Iris pigment epithelial cell (primary cell): ENCODE measurements at regions not wholly inside any gene's neighbourhood (a gene's known extent, or its start where the extent isn't known, plus 50 kb on each side); places are given as distances from the start of the nearest gene placed in this dataset.
"Not testable (repeated sequence)": the region's sequence is repeated elsewhere in the genome, so short reads cannot be mapped to it uniquely, and the experiment has no call there.

ENCODE experiments used
- DNase-seq: peaks from one replicate; pipeline ENCODE4 v3.0.0-alpha.2; 2011; ENCODE audit warnings: low read depth

GRCh38 chrX:44675362-44676024, 132.8 kb upstream of the FUNDC1 start:
- peak; percentile 77 for DNase-seq

- no peak for DNase-seq
Observed at GRCh38 chrX:44674906-44675305, 132.2 kb upstream of the FUNDC1 start.

- DNase-seq, result no peak
Observed at GRCh38 chrX:44669626-44670025, 127.0 kb upstream of the FUNDC1 start.

- no peak for DNase-seq
Observed at GRCh38 chrX:44667771-44668170, 125.1 kb upstream of the FUNDC1 start.

- not testable (repeated sequence) for DNase-seq
Observed at GRCh38 chrX:44657718-44658246, 115.1 kb upstream of the FUNDC1 start.

GRCh38 chrX:44651358-44651757, 108.7 kb upstream of the FUNDC1 start:
- no peak for DNase-seq

- no peak for DNase-seq
Observed at GRCh38 chrX:44643723-44644122, 101.1 kb upstream of the FUNDC1 start.

GRCh38 chrX:44637282-44637681, 94.6 kb upstream of the FUNDC1 start:
- no peak for DNase-seq

GRCh38 chrX:44621078-44621477, 78.4 kb upstream of the FUNDC1 start:
- no peak for DNase-seq

GRCh38 chrX:44619039-44619438, 76.4 kb upstream of the FUNDC1 start:
- DNase-seq, result no peak

GRCh38 chrX:44596277-44596676, 53.6 kb upstream of the FUNDC1 start:
- DNase-seq, result no peak
